GM18907 (cell line): ENCODE measurements at regions not wholly inside any gene's neighbourhood (a gene's known extent, or its start where the extent isn't known, plus 50 kb on each side); places are given as distances from the start of the nearest gene placed in this dataset.

Experiments
- ATAC-seq: cut with Tn5 transposase; IDR thresholded peaks from one replicate; pipeline ENCODE4 v1.9.1; 2021; ENCODE audit warnings: mild to moderate bottlenecking, moderate library complexity; ENCODE audit not compliant: unreplicated experiment

DNA sequence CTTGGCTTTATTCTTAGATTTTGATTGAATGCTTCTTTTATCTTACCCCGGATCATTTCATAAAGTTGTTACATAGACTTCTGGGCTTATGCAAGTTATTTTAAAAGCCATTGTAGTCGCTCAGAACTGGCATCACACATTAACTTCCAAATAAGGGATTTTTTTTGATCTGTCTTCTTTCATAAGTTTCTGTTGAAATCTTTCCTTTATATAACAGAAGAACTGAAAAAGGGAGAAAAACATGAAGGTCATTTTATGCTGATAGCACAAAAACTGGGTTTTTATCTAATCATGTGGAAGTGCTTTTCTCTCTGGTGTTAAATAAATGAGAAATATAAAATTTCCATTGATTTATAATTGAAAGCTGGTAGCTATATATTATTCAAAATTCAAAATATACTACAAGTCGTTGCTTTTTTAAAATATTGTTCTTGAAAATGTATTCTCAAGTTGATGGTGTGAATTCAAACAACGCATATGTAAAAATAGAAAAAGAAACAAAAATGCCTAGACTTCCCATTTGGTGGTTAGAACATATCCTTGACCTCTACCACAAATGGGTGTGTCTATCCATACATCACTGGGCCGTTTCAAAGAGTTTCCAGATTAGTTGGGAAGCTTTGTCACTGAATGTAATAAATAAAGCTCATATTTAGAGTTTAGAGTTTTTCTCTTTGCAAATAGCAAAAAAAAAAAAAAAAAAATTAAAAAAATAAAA, 258.3 kb upstream of the ZPLD1 start:
- ATAC-seq = no peak

DNA sequence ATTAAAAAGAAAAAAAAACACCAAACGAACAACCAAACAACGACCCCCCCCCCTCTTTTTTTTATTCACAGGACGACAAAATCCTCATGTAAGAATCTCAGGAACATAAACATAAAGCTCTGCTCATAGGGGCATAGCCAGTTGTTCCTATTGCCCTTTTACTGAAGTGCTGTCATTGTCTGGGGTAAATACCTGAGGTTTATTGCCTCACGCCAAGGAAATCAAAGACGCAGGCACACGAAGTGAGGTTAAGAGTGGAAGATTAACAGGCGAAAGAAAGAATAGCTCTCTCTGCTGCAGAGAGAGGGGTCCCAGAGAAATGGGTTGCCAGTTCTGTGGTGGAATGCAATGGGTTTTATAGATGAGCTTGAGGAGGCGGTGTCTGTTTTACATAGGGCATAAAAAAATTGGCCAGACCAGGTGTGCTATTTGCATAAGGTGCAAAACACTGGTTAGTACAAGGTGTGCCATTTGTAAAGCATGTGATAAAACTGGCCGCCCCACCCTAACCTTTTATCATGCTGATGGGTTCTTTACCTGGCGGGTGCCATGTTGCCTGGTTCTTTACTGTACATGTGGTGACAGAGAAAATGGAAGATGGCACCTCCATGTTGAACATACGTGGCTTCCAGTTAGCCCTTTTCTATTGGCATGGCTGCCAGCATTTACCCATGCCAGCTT, 257.6 kb upstream of the ZPLD1 start:
- no peak for ATAC-seq

DNA sequence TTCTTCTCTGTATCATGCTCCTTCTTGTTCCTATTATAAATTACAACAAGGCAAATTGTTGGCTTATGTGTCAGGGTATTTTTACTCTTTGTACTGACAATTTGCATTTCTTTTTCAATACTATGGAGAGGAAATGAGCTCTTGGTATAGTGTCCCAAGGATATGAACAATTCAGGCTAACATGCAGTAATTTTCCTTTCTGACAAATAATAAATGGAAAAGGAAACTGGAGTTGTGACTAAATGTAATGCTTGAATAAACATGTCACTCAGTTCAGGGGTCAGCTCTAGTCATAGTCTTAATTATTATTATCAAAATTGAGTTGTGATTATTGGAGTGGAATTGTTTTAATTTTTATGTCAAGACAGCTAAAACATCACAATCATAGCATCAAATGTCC, 256.0 kb upstream of the ZPLD1 start:
- ATAC-seq = no peak

DNA sequence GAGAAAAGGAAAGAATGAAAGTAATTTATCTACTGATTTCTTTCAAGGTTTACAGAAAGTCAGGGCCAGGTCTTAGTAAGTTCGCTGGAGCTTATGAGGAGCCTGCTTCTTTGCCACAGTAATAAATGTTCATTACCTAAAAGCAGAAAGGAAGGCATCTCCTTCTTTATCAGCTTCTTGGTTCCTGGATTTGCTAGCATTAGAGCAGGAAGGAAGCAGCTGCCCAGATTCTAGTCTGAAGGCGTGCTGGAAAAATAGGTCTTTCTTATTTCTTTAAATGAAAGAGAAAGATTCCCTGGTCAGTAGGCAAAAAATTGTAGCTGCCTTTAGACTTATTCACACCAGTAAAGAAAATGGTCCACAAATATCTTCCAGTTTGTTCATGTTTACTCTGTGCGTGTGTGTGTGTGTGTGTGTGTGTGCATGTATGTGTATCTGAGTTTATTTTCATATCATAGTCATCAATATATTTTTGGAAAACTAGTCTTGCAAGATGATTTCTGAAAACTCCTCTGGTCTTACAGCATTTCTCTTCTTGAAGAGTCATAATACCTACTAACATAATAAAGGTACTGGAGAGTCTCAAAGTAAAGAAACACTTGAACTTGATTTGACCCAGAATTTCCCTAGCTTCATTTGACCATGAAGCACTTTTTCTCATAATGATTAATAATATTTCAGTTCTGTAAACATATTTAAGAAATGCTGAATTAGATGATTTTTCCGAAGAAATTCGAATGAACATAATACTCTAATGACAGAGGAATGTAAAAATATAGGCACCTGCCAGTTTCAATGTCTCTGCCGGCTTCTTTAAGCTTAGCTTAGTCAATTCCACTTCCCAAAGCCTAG, 255.3 kb upstream of the ZPLD1 start:
- peak; percentile 51 for ATAC-seq

DNA sequence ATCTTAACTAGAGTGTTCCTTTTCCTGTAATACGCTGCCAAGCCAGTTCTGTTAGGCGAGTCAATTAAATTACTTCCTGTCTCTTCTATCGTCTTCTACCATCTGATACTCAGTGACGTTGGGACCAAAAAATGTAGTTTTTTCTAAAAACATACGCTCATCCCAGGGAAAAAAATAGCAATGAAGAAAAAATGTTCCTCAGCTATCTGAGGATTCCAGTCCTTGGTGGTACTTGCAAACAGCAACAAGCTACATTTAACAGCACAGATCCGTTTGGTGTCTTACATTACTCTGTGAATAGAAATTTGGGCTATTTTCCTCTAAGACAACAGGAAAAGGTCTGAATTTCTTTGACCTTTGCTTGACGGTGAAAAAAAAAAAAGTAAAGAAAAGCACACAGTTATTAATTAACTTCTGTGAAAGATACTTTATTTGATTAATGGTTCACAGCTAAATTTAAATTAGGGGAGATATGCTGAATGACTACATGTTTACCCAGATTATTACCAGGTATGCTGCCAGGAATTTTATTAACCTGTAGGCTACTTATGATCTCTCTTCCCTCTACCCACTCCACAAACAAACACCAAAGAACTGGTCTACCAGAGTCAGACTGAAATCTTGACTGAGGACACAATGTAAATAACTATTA, 254.4 kb upstream of the ZPLD1 start:
- ATAC-seq = peak; percentile 50

DNA sequence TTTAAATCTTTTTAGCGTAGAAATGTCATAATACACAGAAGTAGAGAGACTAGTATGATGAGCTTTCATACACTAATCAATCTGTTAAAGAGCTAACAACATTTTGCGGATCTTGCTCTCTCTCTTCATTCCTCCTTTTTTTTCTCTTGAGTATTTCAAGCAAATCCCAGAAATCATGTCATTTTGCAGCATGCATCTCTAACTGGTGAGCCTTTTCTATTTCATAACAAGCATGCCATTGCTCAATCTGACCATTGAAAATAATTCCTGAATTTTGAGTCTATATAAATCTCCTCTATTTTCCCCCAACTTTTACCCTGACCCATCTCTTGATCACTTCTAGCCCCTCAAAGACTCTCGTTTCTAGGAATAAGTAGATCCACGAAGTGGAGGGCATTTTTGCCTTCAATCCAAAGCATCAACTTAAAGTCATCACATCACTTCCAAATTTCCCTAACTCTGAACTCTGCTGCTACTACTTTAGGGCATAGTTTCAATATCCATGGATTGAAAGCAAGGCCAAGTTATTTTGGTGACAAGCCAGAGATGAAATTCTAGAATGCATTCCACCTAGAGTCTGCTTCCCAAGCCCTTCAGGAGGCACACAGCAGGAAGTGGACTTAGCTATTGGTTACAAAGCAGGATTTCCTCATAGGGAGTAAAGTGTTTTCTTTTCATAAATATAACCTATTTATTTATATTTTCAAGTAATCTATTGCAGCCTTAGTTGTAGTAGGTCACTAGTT, 253.5 kb upstream of the ZPLD1 start:
- no peak for ATAC-seq

DNA sequence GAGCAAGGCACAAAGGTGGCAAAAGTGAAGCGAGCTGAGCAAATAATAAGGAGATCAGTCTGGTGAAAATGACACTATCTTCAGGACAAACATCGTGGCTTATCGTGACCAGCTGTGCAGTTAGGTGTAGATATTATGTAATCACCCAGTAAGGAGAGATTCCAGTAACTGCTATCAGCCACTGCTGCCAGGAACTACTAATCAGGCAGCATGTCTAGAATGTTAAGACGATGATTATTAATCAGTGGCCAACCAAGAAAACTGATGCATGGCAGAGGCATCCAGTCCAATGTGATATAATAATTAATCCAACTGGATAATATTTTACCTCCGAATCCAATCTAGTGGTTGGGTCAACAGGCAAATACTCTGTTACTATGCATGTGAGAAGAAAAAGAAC, 252.7 kb upstream of the ZPLD1 start:
- ATAC-seq = no peak

DNA sequence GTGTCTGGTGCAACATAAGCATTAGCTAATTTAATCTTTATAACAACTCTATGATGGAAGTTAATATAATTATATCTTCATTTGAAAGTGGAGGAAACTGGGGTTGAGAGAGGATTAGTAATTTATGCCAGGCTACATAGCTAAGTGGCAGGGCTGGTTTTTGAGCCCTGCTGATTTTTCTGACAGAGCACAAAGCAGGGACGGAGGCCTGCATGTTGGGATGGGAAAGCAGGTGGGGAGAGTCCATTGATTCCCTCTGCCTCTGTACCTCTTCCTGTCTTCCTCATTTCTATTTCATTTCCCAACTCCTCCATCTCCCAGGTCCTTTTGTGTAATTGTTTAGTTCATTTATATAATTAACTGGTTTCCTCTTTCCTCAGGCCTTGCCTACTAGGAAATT, 251.6 kb upstream of the ZPLD1 start:
- no peak for ATAC-seq

DNA sequence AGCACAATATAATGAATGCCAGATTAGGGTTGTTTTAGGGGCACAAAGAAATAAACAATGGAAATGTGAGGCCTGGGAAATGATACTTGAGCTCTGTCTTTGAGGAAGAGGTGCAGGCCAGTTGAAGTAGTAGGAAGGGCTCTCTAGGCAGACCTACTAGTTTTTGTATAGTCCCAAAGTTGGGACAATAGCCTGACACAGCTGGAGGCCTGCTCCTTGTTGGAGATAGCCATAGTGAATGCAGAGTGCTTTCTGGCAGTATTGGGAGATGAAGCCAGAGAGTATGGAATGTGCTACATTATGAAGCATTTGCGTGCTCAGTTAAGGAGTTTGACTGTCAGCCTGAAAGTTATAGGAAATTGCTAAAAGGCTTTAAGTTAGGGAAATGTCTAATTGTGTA, 251.2 kb upstream of the ZPLD1 start:
- no peak for ATAC-seq

DNA sequence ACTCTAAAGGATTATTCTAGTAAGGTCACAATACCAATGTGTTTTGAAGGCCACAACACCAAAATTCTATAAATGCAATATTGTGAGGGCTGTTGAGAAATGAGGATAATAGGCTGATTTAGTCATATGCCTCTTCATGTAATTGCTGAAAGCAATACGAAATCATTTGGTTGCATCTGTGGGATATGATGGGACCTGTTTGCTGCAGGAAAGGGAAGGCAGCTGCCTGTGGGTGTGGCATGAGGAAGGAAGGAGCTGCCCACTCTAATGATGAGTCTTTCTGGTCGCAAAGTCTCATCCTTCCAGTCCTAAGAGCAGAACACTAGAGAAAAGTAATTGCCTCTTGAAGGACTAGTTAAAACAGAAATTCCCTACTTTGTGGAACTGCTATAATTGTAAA, 245.3 kb upstream of the ZPLD1 start:
- ATAC-seq = no peak

DNA sequence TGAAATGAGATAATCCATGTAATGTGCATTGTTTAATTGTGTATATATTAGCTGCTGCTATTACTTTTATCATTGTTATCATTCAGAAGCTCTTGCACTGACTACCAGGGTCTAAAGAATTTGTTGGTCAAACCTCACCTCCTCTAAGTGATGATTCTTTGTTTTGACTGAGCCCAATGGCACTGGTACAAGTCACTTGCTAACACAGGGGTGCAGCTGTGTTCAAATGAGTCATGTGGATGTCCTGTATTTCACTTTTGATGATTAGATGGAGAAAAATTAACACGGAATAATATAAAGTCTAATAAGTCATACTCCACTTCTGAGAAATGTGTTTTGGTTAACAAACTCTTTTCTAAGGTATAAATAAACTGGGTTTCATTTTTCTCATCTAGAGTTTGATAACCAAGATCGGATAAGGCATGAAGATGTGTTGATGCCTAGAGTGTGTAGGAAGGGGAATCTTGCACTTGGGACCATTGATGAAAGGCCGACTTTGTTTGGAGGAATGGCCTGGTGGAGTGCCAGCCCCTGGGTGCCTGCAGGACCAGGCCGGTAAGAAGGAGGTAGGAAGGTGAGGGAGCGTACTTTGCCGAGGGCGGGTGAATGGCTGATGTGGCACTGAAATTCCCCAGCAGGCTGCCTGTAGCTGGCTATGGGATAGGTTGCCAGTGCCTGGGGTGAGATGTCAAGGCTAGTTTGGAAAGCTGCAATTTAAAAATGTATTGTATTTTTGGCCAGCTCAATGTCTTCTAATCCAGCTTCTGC, 244.7 kb upstream of the ZPLD1 start:
- ATAC-seq = no peak

DNA sequence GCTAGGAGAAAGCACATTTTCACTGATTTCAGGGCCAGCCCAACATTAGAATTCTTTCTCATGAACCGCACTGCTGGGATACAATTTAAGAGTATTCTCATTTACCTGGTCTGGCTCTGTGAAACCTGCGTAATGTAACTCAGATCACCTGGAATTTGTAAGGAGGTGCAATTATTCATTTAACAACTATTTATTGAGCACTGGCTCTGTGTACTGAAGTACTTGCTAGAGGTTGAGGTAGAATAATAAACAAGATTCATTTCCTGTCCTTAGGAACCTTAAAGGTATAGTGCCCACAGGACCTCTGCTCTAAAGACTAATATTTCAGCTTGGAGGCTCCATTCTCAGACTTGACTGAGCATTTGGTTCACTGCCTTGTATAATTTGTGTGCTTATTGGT, 242.2 kb upstream of the ZPLD1 start:
- ATAC-seq = no peak

DNA sequence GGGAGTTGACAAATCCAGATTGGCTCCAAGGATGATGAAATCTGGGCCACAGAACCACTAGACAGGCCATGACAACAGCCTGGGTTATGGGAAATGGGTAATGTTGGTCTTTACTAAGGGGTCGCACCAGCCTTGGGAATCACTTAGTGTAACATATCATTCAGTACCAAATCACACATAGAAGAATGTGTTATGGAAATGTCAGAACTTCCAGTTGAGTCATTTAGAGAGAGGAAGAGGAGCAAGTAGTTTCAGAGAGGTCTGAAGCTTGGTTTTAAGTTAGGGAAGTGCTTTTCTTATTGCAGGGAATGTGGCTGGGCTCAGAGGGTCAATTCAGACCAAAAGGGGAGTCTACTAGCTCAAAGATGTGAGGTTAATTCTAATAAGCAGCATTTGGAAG, 241.6 kb upstream of the ZPLD1 start:
- ATAC-seq = no peak

DNA sequence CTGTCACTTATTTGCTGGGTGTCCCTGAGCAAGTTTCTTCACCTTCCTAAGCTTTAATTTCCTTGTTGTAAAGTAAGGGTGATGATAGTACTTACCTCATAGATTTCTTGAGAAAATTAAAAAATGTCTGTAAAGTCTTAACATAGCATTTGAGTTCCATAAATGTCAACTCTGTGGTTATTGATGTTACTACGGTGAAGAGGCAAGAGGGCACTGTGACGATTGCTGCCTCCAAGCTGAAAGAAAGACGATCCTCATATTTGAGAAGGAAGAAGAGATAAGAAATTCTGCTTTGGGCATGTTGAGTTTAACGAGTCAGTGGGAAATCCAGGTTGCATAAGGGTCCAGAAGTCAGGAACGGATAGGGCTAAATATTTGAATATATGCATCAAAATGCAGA, 240.8 kb upstream of the ZPLD1 start:
- no peak for ATAC-seq

DNA sequence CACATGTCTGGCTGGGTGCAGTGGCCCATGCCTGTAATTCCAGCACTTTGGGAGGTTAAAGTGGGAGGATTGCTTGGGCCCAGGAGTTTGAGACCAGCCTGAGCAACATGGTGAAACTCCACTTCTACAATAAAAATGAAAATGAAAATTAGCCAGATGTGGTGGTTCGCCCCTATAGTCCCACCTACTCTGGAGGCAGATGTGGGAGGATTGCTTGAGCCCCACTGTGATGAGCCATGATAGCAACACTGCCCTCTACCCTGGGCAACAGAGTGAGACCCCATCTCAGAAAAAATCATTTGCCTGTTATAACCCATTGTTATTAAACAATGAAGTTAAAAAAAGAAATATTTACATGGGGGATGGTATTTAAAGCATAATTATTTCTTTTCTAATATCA, 240.1 kb upstream of the ZPLD1 start:
- ATAC-seq = no peak

DNA sequence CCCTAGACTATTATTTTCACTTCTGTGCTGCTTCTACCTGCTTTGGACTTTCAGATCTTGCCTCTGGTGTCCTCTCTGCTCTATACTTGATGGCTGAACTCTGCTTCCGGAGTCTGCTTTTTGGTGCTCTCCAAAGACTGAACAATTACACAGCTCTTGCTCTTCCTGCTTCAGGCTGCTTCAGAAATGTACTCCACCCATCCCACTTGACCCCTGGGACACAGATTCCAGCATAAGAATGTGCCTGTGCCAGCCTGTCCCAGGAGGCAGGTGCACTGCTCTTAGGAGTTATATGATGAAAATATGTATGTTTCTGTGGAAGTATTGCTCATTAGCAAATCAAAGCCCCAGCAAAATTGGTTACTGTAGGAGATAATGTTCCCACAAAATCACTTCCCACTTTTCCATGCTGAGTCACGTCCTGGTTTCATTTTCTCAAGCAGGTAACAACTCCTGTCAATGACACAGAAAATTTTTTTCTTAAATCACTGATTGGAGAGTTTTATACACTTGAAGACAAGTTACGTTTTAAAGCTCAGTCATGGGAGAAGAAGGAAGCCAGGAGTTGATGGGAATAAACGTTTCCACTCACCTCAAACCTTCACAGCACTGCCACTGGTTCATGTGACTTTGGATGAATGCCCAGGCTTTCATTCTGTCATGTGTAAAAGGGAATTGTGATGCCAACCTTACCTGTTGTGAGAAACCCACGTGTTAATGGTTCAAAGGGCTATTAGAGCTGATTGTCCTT, 239.4 kb upstream of the ZPLD1 start:
- no peak for ATAC-seq

DNA sequence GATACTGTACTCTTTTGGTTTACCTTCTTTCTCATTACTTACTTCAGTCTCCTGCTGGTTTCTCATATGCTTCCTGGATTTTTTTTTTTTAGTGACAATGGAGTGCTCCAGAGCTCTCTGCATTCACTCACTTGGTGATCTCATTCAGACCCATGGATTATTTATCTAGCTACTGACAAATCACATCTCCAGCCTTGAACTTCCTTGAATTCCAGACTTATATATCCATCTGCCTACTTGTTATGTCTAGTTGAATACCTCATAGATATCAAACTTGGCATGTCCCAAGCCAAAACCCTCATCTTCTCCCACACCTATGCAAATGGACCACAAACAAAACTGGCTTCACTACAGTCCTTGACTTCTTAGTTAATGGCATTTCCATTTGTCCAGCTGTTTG, 234.7 kb upstream of the ZPLD1 start:
- ATAC-seq = no peak

DNA sequence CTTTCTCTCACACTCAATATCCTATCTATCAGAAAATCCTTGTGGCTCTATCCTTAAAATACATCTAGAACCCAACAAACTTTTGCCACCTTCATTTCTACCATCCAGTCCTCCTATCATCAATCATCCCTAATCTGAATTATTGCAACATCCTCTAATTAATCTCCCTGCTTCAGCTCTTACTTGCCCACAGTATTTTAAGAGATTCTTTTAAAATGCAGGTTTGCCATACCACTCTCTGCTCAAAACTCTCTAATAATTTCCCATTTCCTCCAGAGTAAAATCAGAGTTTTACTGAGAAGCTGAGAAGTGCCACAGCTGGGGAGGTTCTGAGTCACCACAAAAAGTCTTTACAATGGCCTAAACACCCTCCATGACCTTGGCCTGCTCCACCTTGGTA, 234.3 kb upstream of the ZPLD1 start:
- ATAC-seq = no peak

DNA sequence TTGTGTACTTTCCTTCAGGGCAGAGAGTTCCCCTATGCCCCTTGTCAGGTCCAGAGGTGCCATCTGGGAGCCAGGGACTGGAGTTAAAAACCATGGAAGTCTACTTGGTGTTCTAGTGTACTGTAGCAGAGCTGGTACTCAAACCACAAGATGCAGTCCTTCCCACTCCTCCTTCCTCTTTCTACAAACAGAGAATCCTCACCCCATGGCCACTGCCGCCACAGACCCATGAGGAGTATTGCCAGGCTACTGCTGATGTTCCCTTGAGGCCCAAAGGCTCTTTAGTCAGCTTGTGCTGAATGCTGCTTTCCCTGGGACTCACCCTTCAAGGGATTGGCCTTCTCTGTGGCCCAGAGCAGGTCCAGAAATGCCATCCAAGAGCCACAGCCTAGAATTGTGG, 229.2 kb upstream of the ZPLD1 start:
- ATAC-seq = no peak
